ENCODE measurements at regions not wholly inside any gene's neighbourhood (a gene's known extent, or its start where the extent isn't known, plus 50 kb on each side); places are given as distances from the start of the nearest gene placed in this dataset.

DNA sequence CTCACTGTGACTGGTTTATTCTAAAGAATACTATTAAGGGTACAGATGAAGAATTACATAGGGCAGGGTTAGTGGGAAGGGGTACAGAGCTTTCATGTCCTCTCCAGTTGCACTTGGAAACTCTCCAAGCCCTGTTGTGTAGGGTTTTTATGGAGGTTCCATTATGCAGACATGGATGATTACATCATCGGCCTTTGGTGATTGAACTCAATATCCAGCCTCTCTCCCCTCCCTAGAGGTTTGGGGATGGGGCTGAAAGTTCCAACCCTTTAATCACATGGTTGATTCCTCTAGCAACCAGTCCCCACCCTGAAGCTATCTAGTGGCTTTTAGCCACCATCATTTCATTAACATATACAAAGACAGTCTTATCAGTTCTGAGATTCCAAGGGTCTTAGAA is 472.6 kb downstream of the BUD13 start:
- DNase-seq (ENCODE audit: low spot score): no peak

DNA sequence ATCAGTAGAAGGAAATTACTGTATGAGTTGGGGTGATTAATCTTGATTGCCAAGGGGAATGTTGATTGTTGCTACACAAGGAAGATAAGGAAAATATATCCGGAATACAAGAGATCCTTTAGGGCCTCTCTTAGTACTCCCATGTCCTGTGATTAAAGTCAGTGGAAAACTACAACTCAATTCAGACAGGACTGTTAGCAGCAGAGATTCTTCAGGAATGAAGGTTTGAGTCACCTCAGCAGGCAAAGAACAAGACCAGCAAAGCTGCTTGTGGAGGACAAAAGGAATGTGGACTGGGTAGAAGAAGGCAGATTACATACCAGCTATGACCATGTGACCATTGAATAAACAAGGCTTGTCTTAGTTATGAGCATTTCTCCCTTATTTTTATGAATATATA is 478.2 kb downstream of the BUD13 start:
- DNase-seq (ENCODE audit: low spot score): no peak

DNA sequence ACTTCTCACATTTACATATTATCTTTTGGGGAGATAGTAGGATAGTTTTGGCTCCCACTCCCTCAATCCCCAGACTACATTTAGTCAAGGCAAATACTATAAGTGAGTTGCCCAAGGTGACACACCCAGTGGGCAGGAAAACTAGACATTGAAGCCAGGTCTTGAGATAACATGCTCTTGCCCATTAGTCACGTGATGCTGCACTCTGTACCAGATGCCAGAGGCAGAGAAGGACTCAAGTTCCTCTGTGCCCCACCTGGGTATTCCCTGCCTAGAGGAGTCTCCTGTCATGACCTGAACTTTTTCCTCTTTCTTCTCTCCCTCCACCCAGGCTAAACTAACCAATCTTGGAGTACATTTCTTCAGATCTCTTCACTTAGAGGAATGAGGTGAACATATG is 484.9 kb downstream of the BUD13 start:
- no peak for DNase-seq (ENCODE audit: low spot score)

DNA sequence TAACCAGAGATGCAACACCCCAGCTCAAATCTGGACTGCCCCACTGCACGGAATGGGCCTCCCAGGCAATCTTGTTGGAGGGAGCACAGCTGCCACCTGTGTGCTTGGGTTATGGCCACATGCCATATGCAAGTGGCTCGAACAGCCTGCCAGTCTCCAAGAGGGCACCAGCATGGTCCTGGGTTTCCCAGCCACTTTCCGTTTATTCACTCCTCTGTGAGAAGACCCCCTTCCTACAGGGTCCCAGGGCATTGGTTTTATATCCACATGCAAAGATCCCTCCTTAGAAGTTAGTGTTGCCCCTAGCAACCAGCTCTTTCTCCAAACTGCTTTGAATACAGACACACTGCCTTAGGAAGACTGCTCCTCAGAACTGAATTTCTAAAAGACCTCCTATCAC is 487.8 kb downstream of the BUD13 start:
- DNase-seq (ENCODE audit: low spot score): no peak

DNA sequence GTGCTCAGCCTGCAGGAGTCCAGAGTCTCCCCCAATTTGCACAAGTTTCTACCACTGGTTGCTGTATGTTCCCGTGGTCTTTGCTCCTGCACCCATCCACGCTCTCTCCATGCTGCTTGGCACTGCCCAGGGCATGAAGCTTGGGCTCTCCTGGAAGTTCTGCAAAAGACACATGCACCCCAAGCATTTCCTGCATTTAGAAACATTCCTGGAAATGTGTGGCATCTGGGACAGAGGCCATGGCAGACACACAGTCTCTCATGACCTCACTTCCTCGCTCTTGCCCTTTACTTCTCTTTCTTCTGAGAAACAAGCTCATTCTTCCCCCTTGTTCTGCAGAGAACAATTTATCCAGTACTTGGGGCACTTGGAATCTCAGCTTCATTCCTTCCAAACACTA is 489.5 kb downstream of the BUD13 start:
- DNase-seq (ENCODE audit: low spot score): no peak

DNA sequence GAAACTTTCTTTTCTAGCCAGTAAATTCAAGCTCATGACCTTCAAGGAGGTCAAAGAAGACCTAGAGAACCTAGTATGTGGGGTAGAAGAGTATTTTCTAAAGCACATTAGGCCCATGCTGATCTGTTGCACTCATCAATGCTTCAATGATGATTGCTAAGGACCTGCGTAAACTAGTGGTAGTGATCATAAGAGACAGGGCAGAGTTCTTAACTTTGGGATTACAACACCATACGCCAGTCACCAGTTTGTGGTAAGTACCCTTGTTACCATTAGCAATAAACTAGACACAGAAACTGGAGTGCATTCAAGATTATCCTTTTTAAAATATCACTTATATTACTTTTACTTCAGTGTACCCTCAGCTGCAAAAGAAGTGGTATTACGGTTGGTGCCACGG is 490.3 kb downstream of the BUD13 start:
- no peak for DNase-seq (ENCODE audit: low spot score)

DNA sequence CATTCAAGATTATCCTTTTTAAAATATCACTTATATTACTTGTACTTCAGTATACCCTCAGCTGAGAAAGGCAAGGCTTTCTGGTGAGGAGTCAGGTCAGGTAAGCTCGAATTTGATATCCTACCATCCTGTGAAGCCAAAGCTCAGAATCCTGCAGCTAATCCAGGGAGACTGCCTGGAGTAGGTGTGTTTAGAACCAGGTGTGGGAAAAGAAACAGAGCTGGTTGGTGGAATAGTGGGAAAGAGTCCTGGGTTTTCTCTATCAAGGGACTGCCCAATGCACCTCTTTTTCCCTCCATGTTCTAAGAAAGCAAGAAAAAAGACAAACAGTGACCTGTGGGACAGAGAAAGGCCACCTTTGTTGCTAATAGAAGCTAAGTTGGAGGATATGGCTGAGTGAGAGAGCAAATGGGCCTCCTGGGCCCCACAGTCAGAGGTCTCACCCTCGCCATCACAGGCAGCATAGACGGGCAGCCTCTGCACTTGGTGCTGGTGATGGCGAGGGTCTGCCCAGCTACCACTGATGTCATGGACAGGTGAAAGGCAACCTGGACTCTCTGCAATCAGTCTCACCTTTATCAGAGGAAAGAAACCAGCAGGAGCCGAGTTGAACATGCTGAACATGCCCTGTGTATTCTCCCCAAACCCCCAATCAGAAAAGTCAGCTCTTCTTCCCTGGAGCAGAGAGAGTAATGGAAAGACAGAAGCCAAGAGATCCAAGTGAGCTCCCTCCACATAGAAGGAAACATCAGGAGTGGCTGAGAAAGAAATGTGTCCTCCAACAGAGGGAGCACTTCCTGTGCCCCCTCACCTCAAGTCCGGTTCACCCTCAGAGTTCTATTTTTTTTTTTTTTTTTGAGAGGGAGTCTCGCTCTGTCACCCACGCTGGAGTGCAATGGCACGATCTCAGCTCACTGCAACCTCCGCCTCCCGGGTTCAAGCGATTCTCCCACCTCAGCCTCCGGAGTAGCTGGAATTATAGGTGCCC is 491.3 kb downstream of the BUD13 start:
- no peak for DNase-seq (ENCODE audit: low spot score)

DNA sequence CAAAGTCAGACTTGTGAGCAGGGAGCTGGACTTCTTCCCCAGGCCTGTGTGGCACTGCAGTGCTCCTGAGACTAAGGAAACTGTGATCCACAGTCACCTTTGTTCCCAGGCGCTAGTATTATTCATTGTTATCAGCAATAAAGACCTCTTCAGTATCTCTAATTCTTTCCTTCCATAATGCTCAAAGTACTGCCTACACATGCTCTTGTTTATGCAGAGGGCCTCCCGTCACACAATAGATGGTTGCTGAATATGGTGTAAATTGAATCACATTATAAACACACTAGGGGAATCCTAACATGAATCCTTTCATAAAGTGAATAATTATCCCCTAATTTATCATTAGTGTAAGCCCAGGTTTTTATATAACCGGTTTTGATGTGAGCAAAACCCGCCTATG is 493.3 kb downstream of the BUD13 start:
- no peak for DNase-seq (ENCODE audit: low spot score)

DNA sequence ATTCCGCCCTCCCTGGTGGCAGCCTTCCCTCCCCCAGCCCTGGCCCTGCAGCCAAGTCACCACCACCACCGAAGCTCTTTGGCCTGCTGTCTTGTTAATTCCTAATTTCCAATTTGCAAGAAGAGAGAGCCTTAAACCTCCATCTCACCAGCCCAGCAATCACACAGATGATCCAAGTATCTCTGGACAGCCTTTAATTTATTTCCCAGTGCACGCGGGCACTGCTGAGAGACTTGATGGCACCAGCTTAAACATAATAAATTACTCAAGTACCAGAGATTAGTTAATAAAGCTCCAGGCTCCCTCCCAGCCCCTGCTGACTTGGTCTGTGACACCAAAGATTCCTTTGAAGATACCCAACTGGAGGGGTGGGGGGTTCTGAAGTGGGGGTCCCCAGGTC is 494.7 kb downstream of the BUD13 start:
- DNase-seq (ENCODE audit: low spot score): no peak

DNA sequence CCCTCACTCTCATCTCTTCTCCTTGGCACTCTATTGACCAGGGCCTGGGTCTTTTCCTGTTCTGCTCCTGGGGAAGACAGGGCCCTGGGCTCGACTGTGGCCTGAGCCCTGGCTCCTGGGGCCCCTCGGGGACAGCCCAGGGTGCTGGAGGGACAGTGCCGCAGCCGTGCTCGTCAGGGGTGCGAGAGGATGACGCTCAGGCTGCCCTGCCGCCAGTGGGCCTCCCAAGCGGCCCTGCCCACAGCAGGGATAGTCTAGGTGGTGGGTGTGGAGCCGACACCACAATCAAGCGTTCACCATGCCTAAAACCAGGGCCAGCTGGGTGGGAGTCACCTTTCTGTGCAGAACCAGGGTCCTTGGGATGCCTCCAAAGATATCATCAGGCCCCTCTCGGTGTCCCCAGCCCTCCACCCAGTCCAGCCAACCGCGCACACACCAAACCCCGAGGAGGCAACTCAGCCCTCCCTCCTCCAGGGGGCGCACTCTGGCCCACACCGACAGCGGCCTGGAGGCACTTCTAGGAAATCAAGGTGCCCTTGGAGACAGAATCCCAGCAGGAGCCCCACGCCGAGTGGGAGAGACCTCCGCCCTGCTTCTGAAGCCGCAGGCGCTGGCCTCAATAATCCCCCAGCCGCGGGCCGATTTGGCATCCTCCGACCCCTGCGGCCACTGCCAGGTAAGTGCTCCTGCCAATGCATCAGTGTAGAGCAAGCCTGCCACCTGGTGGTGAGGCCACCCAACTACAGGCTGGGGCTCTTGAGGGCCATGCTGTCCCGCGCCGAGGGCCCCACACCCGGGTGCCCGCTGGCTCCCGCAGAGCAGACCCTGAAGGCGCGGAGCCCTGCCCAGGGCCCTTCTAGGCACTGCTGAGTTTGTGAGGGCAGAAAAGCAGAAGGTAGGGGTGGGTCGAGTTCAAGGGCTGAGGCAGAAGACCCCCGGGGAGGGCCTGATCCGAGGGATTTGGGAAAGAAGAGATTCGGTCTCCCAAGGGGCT is 496.4 kb downstream of the BUD13 start:
- DNase-seq (ENCODE audit: low spot score): peak; percentile 94

DNA sequence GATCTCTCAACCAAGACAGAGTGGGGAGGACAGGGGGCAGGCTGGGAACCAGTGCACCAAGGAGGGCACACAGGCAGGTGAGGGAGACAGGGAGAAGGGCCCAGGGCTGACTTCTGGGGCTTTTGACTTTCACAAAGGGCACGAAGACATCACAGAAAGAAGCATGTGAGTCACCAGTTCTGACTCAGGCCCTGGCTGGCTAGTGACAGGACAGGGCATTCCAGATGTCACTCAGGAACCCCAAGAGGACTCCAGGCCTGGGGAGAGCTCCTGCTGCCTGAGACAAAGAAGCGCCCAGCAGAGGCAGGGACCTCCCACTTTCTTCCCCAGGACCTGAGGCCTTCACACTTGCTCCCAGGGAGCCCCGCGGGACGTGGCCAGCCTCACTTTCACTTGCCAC is 497.2 kb downstream of the BUD13 start:
- DNase-seq (ENCODE audit: low spot score): no peak

DNA sequence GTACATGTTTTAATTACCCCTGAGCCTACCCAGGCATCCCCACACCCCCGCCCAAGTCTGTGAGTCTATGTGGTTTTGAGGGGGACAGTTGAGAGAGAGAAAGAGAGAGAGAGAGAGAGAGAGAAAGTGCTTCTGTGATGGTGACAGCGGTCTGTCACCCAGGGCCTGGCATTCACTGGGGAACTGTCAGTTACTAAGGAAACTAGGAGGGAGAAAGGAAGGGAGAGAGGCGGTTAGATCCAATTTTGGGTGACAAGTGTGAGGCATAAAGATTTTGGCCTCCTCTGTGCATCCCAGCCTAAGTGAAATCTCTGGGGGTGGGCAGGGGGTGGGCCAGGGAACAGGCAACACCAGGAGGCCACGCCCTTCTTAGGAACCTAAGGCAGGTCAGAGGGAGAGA is 498.3 kb downstream of the BUD13 start:
- no peak for DNase-seq (ENCODE audit: low spot score)

DNA sequence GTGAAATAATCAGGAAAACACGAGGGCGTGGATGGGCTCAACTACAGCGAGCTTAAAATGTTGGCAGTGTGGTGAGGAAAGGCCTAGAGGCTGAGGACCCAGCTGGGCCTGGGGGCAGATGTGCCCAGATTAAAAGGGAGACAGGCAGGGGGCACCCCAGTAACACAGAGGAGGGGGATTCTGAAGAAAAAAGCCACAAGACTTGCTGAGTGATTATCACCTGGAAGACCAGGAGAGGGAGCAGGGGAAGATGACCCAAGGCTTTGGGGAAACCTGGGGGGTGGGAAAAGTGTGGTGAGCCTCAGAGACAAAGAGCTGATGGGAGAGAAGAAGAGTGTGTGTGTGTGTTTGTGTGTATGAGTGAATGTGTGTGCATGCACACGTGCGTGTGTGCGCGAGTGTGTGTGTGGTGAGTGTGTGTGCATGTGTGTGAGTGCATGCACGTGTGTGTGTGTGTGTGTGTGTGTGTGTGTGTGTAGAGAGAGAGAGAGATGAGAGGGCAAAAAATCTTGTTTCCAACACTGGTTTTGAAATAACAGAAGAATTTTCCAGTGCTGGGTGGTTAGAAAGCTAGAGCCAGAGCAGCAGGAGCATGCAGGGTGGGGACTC is 500.5 kb downstream of the BUD13 start:
- DNase-seq (ENCODE audit: low spot score): no peak

DNA sequence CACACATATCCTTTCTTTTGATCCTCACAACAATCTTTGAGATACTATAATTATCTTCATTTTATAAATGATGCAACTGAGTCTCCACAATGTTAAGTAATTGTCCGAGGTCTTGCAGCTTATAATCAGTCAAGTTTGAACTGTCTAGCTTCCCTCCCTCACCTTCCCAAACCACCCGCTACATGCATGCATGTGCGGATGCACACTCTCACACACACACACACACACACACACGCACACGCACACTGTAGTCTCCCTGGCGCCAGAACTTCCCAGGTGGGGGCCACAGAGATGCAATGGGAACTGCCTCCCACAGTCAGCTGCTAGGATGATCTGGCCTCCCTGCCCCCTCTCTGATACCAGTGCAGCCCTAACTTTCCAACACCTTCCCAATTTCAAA is 501.3 kb downstream of the BUD13 start:
- no peak for DNase-seq (ENCODE audit: low spot score)

DNA sequence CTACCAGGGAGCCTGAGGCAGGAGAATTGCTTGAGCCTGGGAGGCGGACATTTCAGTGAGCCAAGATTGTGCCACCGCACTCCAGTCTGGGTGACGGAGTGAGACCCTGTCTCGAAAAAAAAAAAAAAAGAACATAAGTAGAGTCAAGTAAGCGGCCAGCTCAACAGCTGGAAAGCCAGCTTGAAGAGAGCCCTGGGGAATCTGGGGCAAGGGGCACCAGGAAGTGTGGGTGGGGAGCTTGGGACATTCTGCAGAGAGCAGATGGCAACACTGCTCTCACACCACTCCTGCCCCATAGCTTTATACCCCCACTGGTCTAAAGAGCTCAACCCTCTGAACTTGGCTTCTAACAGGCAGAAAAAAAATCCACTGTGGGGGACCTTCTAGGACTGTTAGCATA is 505.6 kb downstream of the BUD13 start:
- no peak for DNase-seq (ENCODE audit: low spot score)

DNA sequence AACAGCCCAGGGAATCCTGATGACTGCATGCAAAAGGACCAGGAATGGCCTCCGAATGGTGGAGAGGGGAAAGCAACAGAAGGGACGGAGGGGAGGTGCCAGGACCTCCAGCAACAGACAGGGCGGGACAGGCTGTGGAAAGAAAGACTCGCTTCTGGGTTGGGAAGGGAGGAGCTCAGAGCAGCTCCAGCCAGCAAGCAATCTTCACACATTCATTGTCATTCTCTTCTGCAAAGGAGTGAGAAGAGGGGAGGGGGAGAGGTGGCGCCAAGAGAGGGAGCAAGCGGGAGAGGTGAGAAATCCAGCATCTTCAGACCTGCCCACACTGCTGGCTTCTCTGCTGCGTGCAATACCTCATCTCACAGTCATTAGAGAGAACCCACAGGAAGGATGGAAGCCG is 509.0 kb downstream of the BUD13 start:
- no peak for DNase-seq (ENCODE audit: low spot score)

DNA sequence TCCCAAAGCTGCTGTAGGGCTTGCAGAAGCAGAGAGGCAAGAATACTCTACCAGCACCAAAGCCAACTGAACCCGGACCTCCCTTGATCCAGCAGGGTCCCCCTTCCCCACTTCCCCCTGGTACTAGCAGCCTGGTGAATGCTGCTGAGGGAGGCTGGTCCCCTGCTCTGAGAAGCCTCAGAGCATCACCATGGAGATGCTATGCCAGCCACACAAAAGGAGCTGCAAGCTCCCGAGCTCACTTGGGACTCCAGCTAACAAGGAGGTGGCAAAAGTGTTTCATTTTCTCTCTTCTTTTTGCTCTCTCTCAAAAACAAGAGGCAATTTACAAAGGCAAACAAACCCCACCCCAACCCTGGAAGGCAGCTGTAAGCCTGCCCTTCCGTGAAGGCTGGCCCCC is 509.8 kb downstream of the BUD13 start:
- no peak for DNase-seq (ENCODE audit: low spot score)

DNA sequence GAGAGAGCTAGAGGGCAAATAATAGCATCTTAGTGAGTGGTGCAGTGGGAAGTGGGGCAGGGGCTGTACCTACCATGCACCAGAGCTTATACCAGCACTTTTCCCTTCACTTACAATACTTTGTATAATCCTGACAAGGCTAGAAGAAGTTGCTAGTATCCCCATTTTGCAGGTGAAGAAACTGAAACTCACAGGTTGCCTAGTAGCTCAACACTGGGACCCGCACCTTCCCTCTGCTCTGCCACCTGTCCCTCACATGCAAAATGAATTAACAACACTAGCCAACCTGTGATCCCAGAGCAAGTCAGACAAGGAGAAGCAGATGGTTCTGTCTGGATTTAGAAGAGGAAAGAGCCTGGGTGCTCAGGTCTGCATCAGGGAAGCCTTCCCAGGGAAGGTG is 510.4 kb downstream of the BUD13 start:
- DNase-seq (ENCODE audit: low spot score): no peak

DNA sequence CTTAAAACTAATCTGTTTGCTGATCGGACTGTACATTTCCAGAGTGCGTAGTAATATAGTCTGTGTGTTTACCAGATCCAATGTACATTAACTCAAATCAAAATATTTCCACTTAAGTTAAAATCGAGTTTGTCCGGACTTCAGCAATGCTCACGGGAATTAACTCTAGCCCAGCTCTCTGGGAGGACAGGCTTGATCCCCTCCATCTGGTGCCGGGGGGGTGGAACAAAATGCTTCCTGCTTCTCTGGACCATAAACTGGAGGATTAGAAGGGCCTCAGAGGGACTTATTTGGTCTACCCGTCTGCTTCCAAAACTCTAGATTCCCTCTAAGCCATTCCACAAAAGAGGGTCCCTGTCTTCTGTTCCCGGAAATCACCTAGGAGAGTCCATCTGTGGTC is 511.2 kb downstream of the BUD13 start:
- DNase-seq (ENCODE audit: low spot score): no peak

DNA sequence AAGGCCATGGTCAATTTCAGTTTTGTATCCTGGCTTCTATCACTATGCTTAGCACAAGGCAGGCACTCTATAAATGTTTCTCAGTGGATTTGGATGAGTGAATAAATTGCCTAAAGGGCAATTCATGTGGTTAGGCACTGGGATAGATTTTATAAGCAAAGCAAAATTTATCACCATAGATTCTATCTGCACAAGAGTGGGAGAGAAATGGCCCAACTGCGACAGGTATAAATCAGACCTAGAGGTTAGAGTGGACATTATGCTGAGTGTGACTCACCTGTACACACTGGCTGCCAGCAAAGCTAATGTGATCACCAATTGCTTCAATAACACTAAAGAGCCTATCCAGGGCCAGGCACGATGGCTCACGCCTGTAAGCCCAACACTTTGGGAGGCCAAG is 514.0 kb downstream of the BUD13 start:
- no peak for DNase-seq (ENCODE audit: low spot score)

DNA sequence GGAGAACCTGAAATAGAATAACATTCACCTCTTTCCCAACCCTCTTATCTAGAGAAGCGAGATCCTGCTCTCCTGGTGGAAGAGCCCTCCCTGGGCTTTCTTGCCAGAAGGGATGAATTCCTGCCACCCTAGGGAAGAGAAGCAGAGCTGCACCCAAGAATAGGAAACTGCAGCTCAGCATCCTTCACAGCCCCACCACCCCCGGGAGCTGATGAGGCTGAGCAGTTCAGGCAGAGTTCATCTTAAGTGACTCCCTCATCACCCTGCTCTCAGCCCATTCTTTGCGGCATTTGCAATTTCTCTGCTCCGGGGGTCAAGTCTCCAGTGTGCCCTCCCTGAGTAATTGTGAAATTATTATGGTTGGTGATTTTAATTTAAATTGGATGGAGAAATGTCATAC is 514.9 kb downstream of the BUD13 start:
- DNase-seq (ENCODE audit: low spot score): no peak

DNA sequence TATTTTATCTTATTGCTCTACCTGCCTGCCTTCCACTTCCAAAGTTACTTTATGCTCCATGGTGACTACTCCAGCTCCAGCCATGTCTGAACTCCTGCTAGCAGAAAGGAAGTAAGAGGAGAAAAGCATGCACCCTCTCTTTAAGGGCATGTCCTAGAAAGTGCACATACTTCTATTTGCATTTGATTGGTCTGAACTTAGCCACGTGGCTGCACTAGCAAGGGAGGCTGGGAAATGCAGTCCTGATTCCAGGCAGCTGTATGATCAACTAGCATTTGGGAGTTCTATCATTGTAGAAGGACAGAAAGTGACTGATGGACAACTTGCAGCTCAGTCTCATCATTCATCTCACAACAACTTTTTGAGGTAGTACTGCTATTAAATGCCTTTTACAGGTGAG is 515.7 kb downstream of the BUD13 start:
- DNase-seq (ENCODE audit: low spot score): no peak

DNA sequence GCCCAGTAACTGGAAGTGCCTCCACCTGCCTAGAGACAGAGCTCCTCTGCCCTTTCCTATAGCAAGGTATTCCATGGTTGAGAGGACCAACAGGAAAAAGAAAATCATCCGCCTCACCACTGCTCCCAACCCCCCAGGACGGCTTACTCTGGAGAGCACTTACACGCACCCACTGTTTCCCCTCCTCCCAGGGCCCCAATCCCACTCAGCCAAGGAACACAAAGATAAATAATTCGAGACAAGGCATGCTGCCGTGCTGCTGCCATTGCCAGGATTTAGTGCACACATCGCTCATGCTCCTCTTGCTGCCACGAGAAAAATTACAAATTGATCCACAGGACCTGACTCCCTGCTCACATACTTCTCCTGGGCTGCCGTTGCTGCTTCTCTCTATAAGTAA is 516.6 kb downstream of the BUD13 start:
- no peak for DNase-seq (ENCODE audit: low spot score)
